Stimulated activated naive B cell treated with anti-CD40 and anti-IgM and Interleukin-4, amounts not matched to agents 10 μg/mL and 1 μg/mL and 100 μg/mL, for 72 hours (primary cell): ENCODE measurements at regions not wholly inside any gene's neighbourhood (a gene's known extent, or its start where the extent isn't known, plus 50 kb on each side); places are given as distances from the start of the nearest gene placed in this dataset.

ENCODE experiments used
- ATAC-seq, 2 donors: fragments of 150-1000 bp; cut with Tn5 transposase; replicated peaks; 2 replicates each; pipeline ENCODE4 v1.10.0; 2021; ENCODE audit warnings: moderate library complexity in 1 of 2
- DNase-seq: peaks from one replicate; pipeline ENCODE4 v3.0.0; 2021
- H3K27ac Mint-ChIP-seq: one replicate; pipeline ENCODE4 v1.8.0; 2022; ENCODE audit warnings: mild to moderate bottlenecking, mixed read lengths
- H3K27me3 Mint-ChIP-seq, 2 donors: one replicate each; pipeline ENCODE4 v1.8.0; 2022; ENCODE audit warnings: mixed read lengths in 2 of 2
- H3K36me3 Mint-ChIP-seq, 2 donors: one replicate each; pipeline ENCODE4 v1.8.0; 2022; ENCODE audit warnings: mixed read lengths in 2 of 2, mild to moderate bottlenecking in 1 of 2
- H3K4me1 Mint-ChIP-seq, 2 donors: one replicate each; pipeline ENCODE4 v1.8.0; 2022; ENCODE audit warnings: mixed read lengths in 2 of 2, mild to moderate bottlenecking in 1 of 2
- H3K4me3 Mint-ChIP-seq, 2 donors: one replicate each; pipeline ENCODE4 v1.8.0; 2022; ENCODE audit warnings: mild to moderate bottlenecking in 2 of 2, mixed read lengths in 2 of 2, moderate library complexity in 1 of 2
- H3K9me3 Mint-ChIP-seq, 2 donors: one replicate each; pipeline ENCODE4 v1.8.0; 2022; ENCODE audit warnings: mixed read lengths in 2 of 2, mild to moderate bottlenecking in 1 of 2

- H3K27ac Mint-ChIP-seq = no peak overlapping the region
- no peak overlapping the region for H3K4me3 Mint-ChIP-seq
- no peak for ATAC-seq
- DNase-seq = no peak
- no peaks in the 10 kb centered on the region for H3K27me3 Mint-ChIP-seq
- no peaks in the 10 kb centered on the region for H3K4me1 Mint-ChIP-seq
- H3K9me3 Mint-ChIP-seq = peaks cover 5% of the 10 kb centered on the region in 2 donors
- no peaks in the 10 kb centered on the region for H3K36me3 Mint-ChIP-seq
Measured at GRCh38 chr14:44170101-44170500, 337.0 kb downstream of the FSCB start.

DNA sequence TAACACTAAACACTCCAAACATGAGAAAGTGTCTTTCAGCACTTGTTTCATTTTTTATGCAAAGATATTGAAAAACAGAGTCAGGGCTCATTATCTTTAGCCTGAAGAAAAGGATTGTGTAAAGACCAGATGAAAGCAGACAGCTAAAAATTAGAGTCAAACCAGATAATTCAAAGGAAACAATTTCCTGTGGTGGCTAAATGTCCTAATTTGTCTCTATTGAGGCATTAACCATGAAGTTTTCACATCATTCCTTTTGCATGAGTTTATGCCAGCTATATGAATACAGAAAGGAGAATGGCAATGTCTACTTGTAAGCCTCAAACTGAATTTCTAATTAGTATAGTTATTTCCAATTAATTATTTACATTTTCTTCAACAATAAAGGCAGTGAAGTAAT, 338.5 kb downstream of the FSCB start:
- no peaks in the 10 kb centered on the region for H3K4me1 Mint-ChIP-seq
- no peaks in the 10 kb centered on the region for H3K27me3 Mint-ChIP-seq
- H3K4me3 Mint-ChIP-seq = no peak overlapping the region
- DNase-seq = no peak
- H3K36me3 Mint-ChIP-seq = no peaks in the 10 kb centered on the region
- H3K27ac Mint-ChIP-seq = no peak overlapping the region
- no peak for ATAC-seq
- H3K9me3 Mint-ChIP-seq = no peaks in the 10 kb centered on the region

DNA sequence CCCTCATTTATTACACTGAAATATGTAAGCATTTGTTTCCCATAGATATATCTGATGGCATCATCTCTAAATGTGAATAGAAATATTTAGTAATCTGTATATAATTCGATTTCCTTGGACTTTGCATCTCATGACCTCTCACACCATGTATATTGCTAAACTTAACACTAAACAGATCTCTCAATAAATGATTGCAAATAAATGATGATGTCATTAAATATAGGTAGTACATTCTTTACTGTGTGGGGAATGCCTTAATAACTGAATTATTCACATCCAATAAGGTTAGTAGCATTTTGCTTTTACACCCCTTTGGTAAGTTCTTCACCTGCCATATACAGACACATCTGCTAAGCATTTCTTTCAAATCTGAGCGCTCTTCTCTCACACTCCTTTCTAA, 340.5 kb downstream of the FSCB start:
- H3K9me3 Mint-ChIP-seq = peaks cover 0 to 2% of the 10 kb centered on the region in 2 donors
- ATAC-seq (no peak), DNase-seq (no peak)
- no peak overlapping the region for H3K4me3 Mint-ChIP-seq
- no peak overlapping the region for H3K27ac Mint-ChIP-seq
- no peaks in the 10 kb centered on the region for H3K36me3 Mint-ChIP-seq
- no peaks in the 10 kb centered on the region for H3K4me1 Mint-ChIP-seq
- H3K27me3 Mint-ChIP-seq = no peaks in the 10 kb centered on the region

DNA sequence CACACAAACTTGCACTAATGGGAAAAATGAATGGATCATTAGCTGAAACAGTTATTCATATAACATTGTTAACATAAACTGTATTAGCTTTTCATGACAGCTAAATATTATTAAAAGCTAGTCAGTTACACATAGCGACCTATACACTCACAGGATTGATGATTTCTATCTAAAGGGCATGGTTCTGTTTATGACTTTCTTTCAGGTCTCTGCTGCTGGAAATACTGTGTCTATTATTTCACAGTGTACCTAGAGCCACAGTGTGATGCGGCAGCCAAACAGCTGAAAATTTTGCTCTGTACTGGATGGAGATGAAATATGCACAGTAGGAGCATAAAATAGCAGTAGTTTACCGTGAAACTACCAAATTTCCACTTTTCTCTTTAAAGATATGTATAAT, 341.1 kb downstream of the FSCB start:
- Mint-ChIP-seq H3K27ac (no peak overlapping the region), H3K9me3 (peaks cover 0 to 2% of the 10 kb centered on the region in 2 donors), H3K27me3 (no peaks in the 10 kb centered on the region), H3K4me1 (no peaks in the 10 kb centered on the region), H3K36me3 (no peaks in the 10 kb centered on the region), H3K4me3 (no peak overlapping the region)
- DNase-seq (no peak), ATAC-seq (no peak)

DNA sequence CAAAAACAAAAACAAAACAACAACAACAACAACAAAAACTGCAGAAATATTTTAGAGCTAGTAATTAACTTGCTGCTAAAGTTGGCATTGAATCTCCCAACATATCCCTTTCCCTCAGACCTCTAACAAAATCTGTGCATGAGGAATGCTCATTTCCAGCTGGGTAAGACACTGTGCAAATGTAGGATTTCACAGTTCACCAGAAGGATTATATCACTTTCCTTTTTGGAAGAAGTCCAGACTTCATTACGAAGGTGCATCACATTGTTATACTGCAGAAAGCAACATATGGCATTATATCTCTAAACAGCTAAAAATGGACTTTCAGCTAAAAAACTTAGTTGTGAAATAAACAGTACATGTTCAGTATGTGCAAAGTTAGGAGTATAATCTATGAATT, 341.8 kb downstream of the FSCB start:
- no peak for ATAC-seq
- Mint-ChIP-seq H3K4me3 (no peak overlapping the region), H3K4me1 (no peaks in the 10 kb centered on the region), H3K9me3 (peaks cover 0 to 2% of the 10 kb centered on the region in 2 donors), H3K36me3 (no peaks in the 10 kb centered on the region), H3K27ac (no peak overlapping the region), H3K27me3 (no peaks in the 10 kb centered on the region)
- DNase-seq = no peak

GRCh38 chr14:44163946-44164345, 343.1 kb downstream of the FSCB start:
- Mint-ChIP-seq H3K4me3 (no peak overlapping the region), H3K27me3 (no peaks in the 10 kb centered on the region), H3K27ac (no peak overlapping the region), H3K36me3 (no peaks in the 10 kb centered on the region), H3K9me3 (peaks cover 0 to 2% of the 10 kb centered on the region in 2 donors), H3K4me1 (no peaks in the 10 kb centered on the region)
- no peak for ATAC-seq
- DNase-seq = no peak

DNA sequence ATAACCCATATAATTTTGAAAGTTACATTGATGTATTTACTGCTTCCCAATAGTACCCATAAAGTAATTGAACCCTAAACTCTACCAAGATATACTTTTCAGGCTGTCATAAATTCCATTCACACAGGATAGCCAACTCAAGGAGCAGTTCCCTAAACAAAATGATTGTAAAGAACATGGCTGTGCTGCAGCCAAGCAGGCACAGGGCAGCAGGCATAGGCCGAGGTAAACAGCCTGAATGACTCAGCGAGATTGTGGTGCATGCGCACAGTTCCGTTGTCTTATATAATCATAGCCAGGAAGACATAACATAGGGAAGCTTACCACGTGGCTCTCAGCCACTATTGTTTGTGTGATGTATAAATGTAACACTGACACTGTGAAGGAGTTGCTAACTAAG, 344.9 kb downstream of the FSCB start:
- DNase-seq = no peak
- no peak for ATAC-seq
- Mint-ChIP-seq H3K27ac (no peak overlapping the region), H3K27me3 (no peaks in the 10 kb centered on the region), H3K4me1 (no peaks in the 10 kb centered on the region), H3K9me3 (peaks cover 5 to 6% of the 10 kb centered on the region in 2 donors), H3K36me3 (no peaks in the 10 kb centered on the region), H3K4me3 (no peak overlapping the region)

- DNase-seq (no peak), ATAC-seq (no peak)
- no peaks in the 10 kb centered on the region for H3K27me3 Mint-ChIP-seq
- no peaks in the 10 kb centered on the region for H3K4me1 Mint-ChIP-seq
- no peaks in the 10 kb centered on the region for H3K36me3 Mint-ChIP-seq
- H3K9me3 Mint-ChIP-seq = peaks cover 10 to 12% of the 10 kb centered on the region in 2 donors
- no peak overlapping the region for H3K4me3 Mint-ChIP-seq
- H3K27ac Mint-ChIP-seq = no peak overlapping the region
Measured at GRCh38 chr14:44154874-44155273, 352.2 kb downstream of the FSCB start.

GRCh38 chr14:44154446-44154845, 352.6 kb downstream of the FSCB start:
- no peak for DNase-seq
- Mint-ChIP-seq H3K9me3 (peaks cover 10 to 12% of the 10 kb centered on the region in 2 donors), H3K4me1 (no peaks in the 10 kb centered on the region), H3K36me3 (no peaks in the 10 kb centered on the region), H3K27ac (no peak overlapping the region), H3K27me3 (no peaks in the 10 kb centered on the region), H3K4me3 (no peak overlapping the region)
- no peak for ATAC-seq

DNA sequence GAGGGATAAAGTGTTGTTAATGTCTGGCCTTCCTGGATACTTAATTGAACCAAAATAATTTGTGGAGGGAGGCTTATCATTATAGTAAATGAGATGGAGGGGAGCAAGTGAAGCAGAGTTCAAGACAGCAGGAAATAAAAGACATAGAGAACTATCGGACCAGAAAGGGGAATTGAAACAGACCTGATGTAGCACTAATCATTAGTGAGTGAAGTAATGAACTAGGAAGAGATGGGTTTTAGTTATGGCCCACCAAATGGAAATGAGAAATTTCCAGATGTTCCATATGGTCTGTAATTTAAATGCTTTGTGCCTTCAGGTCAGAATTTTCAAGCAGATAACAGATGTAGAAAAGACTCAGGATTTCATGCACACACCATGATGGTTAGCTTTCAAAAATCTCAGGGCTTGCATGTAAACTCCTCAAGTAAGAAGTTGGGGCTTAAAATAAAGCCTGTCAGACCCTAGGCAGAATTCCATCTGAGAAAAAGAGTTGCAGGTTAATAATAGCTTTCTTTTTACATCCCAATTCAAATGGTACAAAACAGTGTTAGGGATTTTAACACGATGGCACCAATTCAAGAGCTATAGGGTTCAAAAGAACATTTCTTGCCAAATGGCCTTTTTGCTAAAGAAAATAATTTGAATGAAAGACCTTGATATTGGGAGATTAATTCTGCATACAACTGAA, 355.8 kb downstream of the FSCB start:
- ATAC-seq (no peak), DNase-seq (no peak)
- Mint-ChIP-seq H3K9me3 (peaks cover 0 to 4% of the 10 kb centered on the region in 2 donors), H3K27me3 (no peaks in the 10 kb centered on the region), H3K27ac (no peak overlapping the region), H3K4me3 (no peak overlapping the region), H3K36me3 (no peaks in the 10 kb centered on the region), H3K4me1 (no peaks in the 10 kb centered on the region)

GRCh38 chr14:44149597-44149996, 357.5 kb downstream of the FSCB start:
- ATAC-seq (peak in 1 of 2 donors; percentile 36), DNase-seq (no peak)
- Mint-ChIP-seq H3K36me3 (no peaks in the 10 kb centered on the region), H3K4me3 (no peak overlapping the region), H3K27me3 (no peaks in the 10 kb centered on the region), H3K9me3 (peaks cover 0 to 3% of the 10 kb centered on the region in 2 donors), H3K4me1 (no peaks in the 10 kb centered on the region), H3K27ac (no peak overlapping the region)

DNA sequence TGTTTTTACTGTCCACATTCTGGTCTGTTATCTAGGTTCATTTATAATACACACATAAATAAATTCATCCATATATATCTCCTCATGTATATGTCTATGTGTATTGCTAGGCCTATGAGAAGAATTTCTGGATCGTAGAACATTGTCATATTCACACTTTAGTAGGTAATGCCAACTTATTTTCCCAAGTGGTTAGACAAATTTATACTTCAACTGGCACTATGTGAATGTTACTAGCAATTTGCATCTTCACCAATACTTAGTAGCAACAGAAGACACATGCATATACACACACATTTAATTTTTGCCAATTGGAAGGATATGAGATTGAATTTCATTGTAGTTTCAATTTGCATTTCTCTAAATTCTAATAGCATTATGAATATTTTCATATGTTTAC, 365.1 kb downstream of the FSCB start:
- Mint-ChIP-seq H3K27ac (no peak overlapping the region), H3K27me3 (no peaks in the 10 kb centered on the region), H3K4me1 (no peaks in the 10 kb centered on the region), H3K36me3 (no peaks in the 10 kb centered on the region), H3K9me3 (peaks cover 0 to 4% of the 10 kb centered on the region in 2 donors), H3K4me3 (no peak overlapping the region)
- ATAC-seq (no peak), DNase-seq (no peak)

DNA sequence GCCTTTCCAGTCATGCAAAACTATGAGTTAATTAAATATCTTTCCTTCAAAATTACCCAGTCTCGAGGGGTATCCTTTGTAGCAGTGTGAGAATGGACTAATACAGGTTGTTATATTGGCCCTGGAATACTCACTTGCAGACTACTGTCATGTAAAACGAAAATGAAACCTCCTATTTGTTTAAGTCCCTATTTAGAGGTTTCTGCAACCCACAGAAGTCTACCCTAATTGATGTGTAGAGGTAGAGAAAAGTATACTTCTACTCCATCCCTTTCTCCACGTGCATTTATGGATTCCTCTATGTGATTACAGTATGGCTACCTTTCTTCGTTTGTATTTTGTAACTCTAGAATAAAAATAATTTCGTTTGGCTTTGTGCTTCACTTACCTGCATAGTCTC, 371.1 kb downstream of the FSCB start:
- H3K36me3 Mint-ChIP-seq = no peaks in the 10 kb centered on the region
- H3K4me3 Mint-ChIP-seq = no peak overlapping the region
- H3K27ac Mint-ChIP-seq = no peak overlapping the region

DNA sequence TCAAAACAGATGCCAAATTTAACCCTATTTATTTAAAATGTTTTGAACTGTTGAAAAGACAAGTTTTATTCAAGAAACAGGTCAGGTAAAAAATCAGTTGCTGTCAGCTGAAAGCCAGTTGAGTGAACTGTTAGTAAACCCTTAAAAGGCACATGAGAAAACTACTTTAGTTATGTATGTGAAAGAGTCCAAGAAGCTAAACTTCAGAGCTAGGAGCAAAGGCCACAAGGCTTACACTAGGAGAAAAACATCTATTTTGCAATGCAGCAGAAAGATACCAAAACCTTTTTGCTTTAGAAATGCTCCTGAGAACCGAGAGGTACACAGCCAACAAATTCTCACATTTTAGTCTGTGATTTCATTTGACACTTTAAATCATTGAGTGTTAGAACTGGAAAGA, 375.2 kb downstream of the FSCB start:
- peaks cover 0 to 3% of the 10 kb centered on the region in 2 donors for H3K9me3 Mint-ChIP-seq
- no peaks in the 10 kb centered on the region for H3K27me3 Mint-ChIP-seq
- no peak overlapping the region for H3K27ac Mint-ChIP-seq
- no peak for DNase-seq
- H3K4me1 Mint-ChIP-seq = no peaks in the 10 kb centered on the region
- no peak overlapping the region for H3K4me3 Mint-ChIP-seq
- no peaks in the 10 kb centered on the region for H3K36me3 Mint-ChIP-seq
- ATAC-seq = no peak

More for the DNA sequence above, 371.1 kb downstream of the FSCB start:
- H3K9me3 Mint-ChIP-seq = peaks cover 0 to 4% of the 10 kb centered on the region in 2 donors
- ATAC-seq (no peak), DNase-seq (no peak)
- H3K27me3 Mint-ChIP-seq = no peaks in the 10 kb centered on the region
- H3K4me1 Mint-ChIP-seq = no peaks in the 10 kb centered on the region

- Mint-ChIP-seq H3K4me3 (no peak overlapping the region), H3K36me3 (no peaks in the 10 kb centered on the region), H3K27me3 (no peaks in the 10 kb centered on the region), H3K9me3 (peaks cover 7 to 15% of the 10 kb centered on the region in 2 donors), H3K27ac (no peak overlapping the region), H3K4me1 (no peaks in the 10 kb centered on the region)
- ATAC-seq = peak in 1 of 2 donors; percentile 66
- no peak for DNase-seq
Measured at GRCh38 chr14:44113769-44114730, 393.0 kb downstream of the FSCB start.
